ENCODE measurements at regions not wholly inside any gene's neighbourhood (a gene's known extent, or its start where the extent isn't known, plus 50 kb on each side); places are given as distances from the start of the nearest gene placed in this dataset.

DNA sequence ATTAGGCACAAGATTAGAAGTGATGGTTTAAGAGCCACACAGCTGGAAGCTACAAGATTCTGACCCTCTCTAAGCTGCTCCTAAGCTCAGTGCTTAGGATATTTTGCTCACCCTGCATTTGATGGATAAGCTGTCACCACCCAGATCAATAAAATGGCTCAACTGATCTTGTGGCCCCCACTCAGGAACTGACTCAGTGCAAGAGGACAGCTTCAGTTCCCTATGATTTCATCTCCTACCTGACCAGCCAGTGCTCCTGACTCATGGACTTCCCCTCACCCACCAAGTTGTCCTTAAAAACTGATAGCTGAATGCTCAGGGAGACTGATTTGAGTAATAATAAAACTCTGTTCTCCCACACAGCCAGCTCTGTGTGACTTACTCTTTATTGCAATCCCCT, 833.8 kb downstream of the GRID1 start:
- Mint-ChIP-seq H3K9me3 (peaks cover 76% of the 10 kb centered on the region), H3K4me3 (no peak overlapping the region), H3K36me3 (ENCODE audit: low read depth) (peaks cover 13% of the 10 kb centered on the region), H3K27ac (no peak overlapping the region), H3K4me1 (peaks cover 17% of the 10 kb centered on the region), H3K27me3 (ENCODE audit: insufficient read depth, low read depth, poor library complexity) (peaks cover 7% of the 10 kb centered on the region)
- TF ChIP-seq ZNF462 (CRISPR knock-in tag; IDR thresholded peaks at IDR 0.05) (no peak), NANOG (IDR thresholded peaks at IDR 0.05; ENCODE audit: borderline replicate concordance) (no peak), STAT1 (IDR thresholded peaks at IDR 0.05; ENCODE audit: unreplicated experiment) (no peak), JUNB (IDR thresholded peaks at IDR 0.05; ENCODE audit: unreplicated experiment) (no peak), CREB1 (CRISPR knock-in tag; IDR thresholded peaks at IDR 0.05; ENCODE audit: low read depth) (no peak)
- TF ChIP-seq, protein P1, sequence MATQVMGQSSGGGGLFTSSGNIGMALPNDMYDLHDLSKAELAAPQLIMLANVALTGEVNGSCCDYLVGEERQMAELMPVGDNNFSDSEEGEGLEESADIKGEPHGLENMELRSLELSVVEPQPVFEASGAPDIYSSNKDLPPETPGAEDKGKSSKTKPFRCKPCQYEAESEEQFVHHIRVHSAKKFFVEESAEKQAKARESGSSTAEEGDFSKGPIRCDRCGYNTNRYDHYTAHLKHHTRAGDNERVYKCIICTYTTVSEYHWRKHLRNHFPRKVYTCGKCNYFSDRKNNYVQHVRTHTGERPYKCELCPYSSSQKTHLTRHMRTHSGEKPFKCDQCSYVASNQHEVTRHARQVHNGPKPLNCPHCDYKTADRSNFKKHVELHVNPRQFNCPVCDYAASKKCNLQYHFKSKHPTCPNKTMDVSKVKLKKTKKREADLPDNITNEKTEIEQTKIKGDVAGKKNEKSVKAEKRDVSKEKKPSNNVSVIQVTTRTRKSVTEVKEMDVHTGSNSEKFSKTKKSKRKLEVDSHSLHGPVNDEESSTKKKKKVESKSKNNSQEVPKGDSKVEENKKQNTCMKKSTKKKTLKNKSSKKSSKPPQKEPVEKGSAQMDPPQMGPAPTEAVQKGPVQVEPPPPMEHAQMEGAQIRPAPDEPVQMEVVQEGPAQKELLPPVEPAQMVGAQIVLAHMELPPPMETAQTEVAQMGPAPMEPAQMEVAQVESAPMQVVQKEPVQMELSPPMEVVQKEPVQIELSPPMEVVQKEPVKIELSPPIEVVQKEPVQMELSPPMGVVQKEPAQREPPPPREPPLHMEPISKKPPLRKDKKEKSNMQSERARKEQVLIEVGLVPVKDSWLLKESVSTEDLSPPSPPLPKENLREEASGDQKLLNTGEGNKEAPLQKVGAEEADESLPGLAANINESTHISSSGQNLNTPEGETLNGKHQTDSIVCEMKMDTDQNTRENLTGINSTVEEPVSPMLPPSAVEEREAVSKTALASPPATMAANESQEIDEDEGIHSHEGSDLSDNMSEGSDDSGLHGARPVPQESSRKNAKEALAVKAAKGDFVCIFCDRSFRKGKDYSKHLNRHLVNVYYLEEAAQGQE (IDR thresholded peaks at IDR 0.05; ENCODE audit: unreplicated experiment): no peak
- no peaks in the 10 kb centered on the region for H3K27me3 ChIP-seq (ENCODE audit: insufficient read depth)
- no peak overlapping the region for H3K4me3 ChIP-seq
- H3K4me1 ChIP-seq (ENCODE audit: insufficient read depth): 0 out of 2 replicates have a peak, but pooled peaks cover 5% of the 10 kb centered on the region
- H3K79me2 ChIP-seq (replicated peaks; ENCODE audit: insufficient read depth): no peaks in the 10 kb centered on the region
- H4K20me1 ChIP-seq (replicated peaks; ENCODE audit: insufficient read depth): no peaks in the 10 kb centered on the region
- DNase-seq (ENCODE audit: low spot score) (no peak), ATAC-seq (no peak)
- H3F3A ChIP-seq (replicated peaks; ENCODE audit: low read depth): no peaks in the 10 kb centered on the region
- no peak overlapping the region for H3K4me2 ChIP-seq
- H3K9me2 ChIP-seq (ENCODE audit: insufficient read depth): no peaks in the 10 kb centered on the region
- H2AFZ ChIP-seq: no peak overlapping the region
- no peaks in the 10 kb centered on the region for H3K36me3 ChIP-seq (ENCODE audit: insufficient read depth)
- no peak overlapping the region for H3K27ac ChIP-seq (ENCODE audit: low read depth)

All from GM23338 (cell line).